GM23338 (cell line): ENCODE measurements at regions not wholly inside any gene's neighbourhood (a gene's known extent, or its start where the extent isn't known, plus 50 kb on each side); places are given as distances from the start of the nearest gene placed in this dataset.

Experiments
- ATAC-seq: fragments of 200-7000 bp; cut with Tn5 transposase; 3 replicates; pipeline ENCODE4 v1.9.1; 2020
- DNase-seq: peaks from one replicate; pipeline ENCODE4 v3.0.0-alpha.2; 2015; ENCODE audit warnings: low spot score
- H2AFZ ChIP-seq: fragments of 200-600 bp; sonication (generic); 2 replicates; pipeline ENCODE4 v1.8.0; 2016; ENCODE audit warnings: antibody characterized with exemption, mild to moderate bottlenecking, moderate library complexity
- H3F3A ChIP-seq: fragments of 200-600 bp; sonication (generic); replicated peaks from 2 replicates; pipeline ENCODE4 v1.8.0; 2017; ENCODE audit warnings: antibody characterized with exemption, mixed run types, low read depth
- H3K27ac ChIP-seq: fragments of 200-600 bp; sonication (generic); 2 replicates; pipeline ENCODE4 v1.6.1; 2016; ENCODE audit warnings: low read depth
- H3K27me3 ChIP-seq: fragments of 200-600 bp; sonication (generic); 2 replicates; pipeline ENCODE4 v1.8.0; 2016; ENCODE audit warnings: mild to moderate bottlenecking, mixed run types, moderate library complexity; ENCODE audit not compliant: insufficient read depth
- H3K36me3 ChIP-seq: fragments of 200-600 bp; sonication (generic); 2 replicates; pipeline ENCODE4 v1.8.0; 2016; ENCODE audit warnings: mild to moderate bottlenecking; ENCODE audit not compliant: insufficient read depth
- H3K4me1 ChIP-seq: fragments of 200-600 bp; sonication (generic); 2 replicates; pipeline ENCODE4 v1.8.0; 2016; ENCODE audit warnings: mild to moderate bottlenecking, moderate library complexity; ENCODE audit not compliant: insufficient read depth
- H3K4me2 ChIP-seq: fragments of 200-600 bp; sonication (generic); 2 replicates; pipeline ENCODE4 v1.7.1; 2017; ENCODE audit warnings: mixed run types
- H3K4me3 ChIP-seq: fragments of 200-600 bp; sonication (generic); 2 replicates; pipeline ENCODE4 v1.6.1; 2016; ENCODE audit warnings: mixed run types
- H3K79me2 ChIP-seq: fragments of 200-600 bp; sonication (generic); replicated peaks from 2 replicates; pipeline ENCODE4 v1.8.0; 2017; ENCODE audit warnings: mild to moderate bottlenecking; ENCODE audit not compliant: insufficient read depth
- H3K9me2 ChIP-seq: fragments of 200-600 bp; sonication (generic); 2 replicates; pipeline ENCODE4 v1.8.0; 2017; ENCODE audit not compliant: insufficient read depth
- H4K20me1 ChIP-seq: fragments of 200-600 bp; sonication (generic); replicated peaks from 2 replicates; pipeline ENCODE4 v1.8.0; 2017; ENCODE audit warnings: mild to moderate bottlenecking; ENCODE audit not compliant: insufficient read depth
- H3K27ac Mint-ChIP-seq: 2 replicates; pipeline ENCODE4 v1.8.0; 2020; ENCODE audit warnings: inconsistent platforms, mild to moderate bottlenecking, moderate library complexity, mixed read lengths
- H3K27me3 Mint-ChIP-seq: 3 replicates; pipeline ENCODE4 v1.8.0; 2022; ENCODE audit warnings: low read depth, mild to moderate bottlenecking, moderate library complexity, mixed read lengths, inconsistent platforms; ENCODE audit not compliant: insufficient read depth, poor library complexity
- H3K36me3 Mint-ChIP-seq: 3 replicates; pipeline ENCODE4 v1.8.0; 2021; ENCODE audit warnings: low read depth, mild to moderate bottlenecking, inconsistent platforms, moderate library complexity, mixed read lengths
- H3K4me1 Mint-ChIP-seq: 3 replicates; pipeline ENCODE4 v1.8.0; 2020; ENCODE audit warnings: mild to moderate bottlenecking, inconsistent platforms, mixed read lengths
- H3K4me3 Mint-ChIP-seq: 3 replicates; pipeline ENCODE4 v1.8.0; 2021; ENCODE audit warnings: moderate library complexity, mild to moderate bottlenecking, inconsistent platforms, mixed read lengths
- H3K9me3 Mint-ChIP-seq: 3 replicates; pipeline ENCODE4 v1.8.0; 2020; ENCODE audit warnings: moderate library complexity, mild to moderate bottlenecking, inconsistent platforms, mixed read lengths
- EZH2phosphoT487 ChIP-seq: fragments of 200-600 bp; sonication (generic); IDR thresholded peaks from one replicate; pipeline ENCODE4 v1.8.1; 2018; ENCODE audit warnings: antibody characterized with exemption; ENCODE audit not compliant: unreplicated experiment
- JUNB ChIP-seq: IDR thresholded peaks from one replicate; pipeline ENCODE4 v1.6.1; 2016; ENCODE audit warnings: antibody characterized with exemption; ENCODE audit not compliant: unreplicated experiment
- NANOG ChIP-seq: IDR thresholded peaks from 2 replicates; pipeline ENCODE4 v1.6.1; 2016; ENCODE audit warnings: antibody characterized with exemption, borderline replicate concordance
- STAT1 ChIP-seq: IDR thresholded peaks from one replicate; pipeline ENCODE4 v1.6.1; 2016; ENCODE audit warnings: antibody characterized with exemption; ENCODE audit not compliant: unreplicated experiment
- ZNF331 ChIP-seq: fragments of 250-450 bp; sonication (Bioruptor Pico); IDR thresholded peaks from 2 replicates; pipeline ENCODE4 v1.5.0; 2020; ENCODE audit warnings: low read depth, mild to moderate bottlenecking, moderate library complexity
- TF ChIP-seq, protein P1 (sequence below): IDR thresholded peaks from one replicate; pipeline ENCODE4 v1.6.1; 2018; ENCODE audit warnings: antibody characterized with exemption; ENCODE audit not compliant: unreplicated experiment
- TF ChIP-seq, protein P2 (sequence below), 2 experiments: fragments of 200-600 bp in 1 of 2; sonication (generic) in 1 of 2; conservative IDR thresholded peaks; 2 replicates each; pipeline versions ENCODE4 v1.5.1 to v1.6.1; 2016 to 2017; ENCODE audit warnings: antibody characterized with exemption in 2 of 2, low read depth in 2 of 2, mild to moderate bottlenecking in 2 of 2, moderate library complexity in 1 of 2
- TF ChIP-seq, protein P3 (sequence below): IDR thresholded peaks from 2 replicates; pipeline ENCODE4 v1.6.1; 2016; ENCODE audit warnings: antibody characterized with exemption

DNA sequence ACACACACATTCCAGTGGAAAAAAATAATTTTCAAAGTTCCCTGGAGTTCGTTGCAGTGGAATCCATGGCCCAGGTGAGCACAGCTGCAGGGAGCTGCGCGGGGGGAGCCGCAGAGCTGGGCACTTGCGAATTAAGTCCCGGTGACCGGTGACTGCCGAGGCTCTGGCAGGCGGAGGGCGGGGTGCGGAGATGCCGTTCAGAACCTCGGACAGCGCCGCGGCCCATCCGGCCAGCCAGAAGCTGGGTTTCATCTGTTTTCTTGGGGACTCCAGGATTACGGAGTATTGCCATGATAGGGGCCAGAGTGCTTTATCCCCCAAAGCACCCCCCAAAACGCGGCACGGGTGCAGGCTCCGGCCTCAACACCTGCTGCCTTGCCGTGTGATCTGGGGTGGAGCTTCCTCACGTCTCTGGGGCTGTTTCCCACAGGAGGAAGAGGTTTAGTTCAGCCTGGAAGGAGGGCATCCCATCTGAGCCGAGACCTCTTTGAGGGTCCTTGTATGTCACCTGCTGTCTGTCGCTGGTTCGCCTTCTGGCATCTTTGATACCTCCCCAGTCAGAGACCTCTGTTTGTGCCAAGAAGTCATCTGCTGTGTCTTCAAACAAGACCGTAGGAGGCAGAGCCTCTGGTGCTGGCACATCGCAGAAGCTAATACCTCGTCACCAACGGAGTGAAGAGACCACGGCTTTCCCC lies 99.4 kb downstream of the YTHDF1 start:
- Mint-ChIP-seq H3K4me1 (no peaks in the 10 kb centered on the region; the same call in 1 of the 3 replicates), H3K27ac (no peak overlapping the region), H3K27me3 (peaks cover 32% of the 10 kb centered on the region), H3K9me3 (peaks cover 4% of the 10 kb centered on the region; the same call in 1 of the 3 replicates), H3K4me3 (no peak overlapping the region), H3K36me3 (no peaks in the 10 kb centered on the region; the same call in 2 of the 3 replicates)
- peak; percentile 85 for ATAC-seq
- Histone ChIP-seq H3K27me3 (no peaks in the 10 kb centered on the region), H3K79me2 (no peaks in the 10 kb centered on the region), H3F3A (no peaks in the 10 kb centered on the region), H3K9me2 (no peaks in the 10 kb centered on the region), H2AFZ (no peak overlapping the region), H3K4me2 (no peak overlapping the region), H3K36me3 (no peaks in the 10 kb centered on the region), H4K20me1 (no peaks in the 10 kb centered on the region), H3K27ac (no peak overlapping the region), H3K4me3 (no peak overlapping the region), H3K4me1 (no peaks in the 10 kb centered on the region)
- no peak for TF ChIP-seq ZNF331 (CRISPR knock-in tag)
- TF ChIP-seq, protein P1, sequence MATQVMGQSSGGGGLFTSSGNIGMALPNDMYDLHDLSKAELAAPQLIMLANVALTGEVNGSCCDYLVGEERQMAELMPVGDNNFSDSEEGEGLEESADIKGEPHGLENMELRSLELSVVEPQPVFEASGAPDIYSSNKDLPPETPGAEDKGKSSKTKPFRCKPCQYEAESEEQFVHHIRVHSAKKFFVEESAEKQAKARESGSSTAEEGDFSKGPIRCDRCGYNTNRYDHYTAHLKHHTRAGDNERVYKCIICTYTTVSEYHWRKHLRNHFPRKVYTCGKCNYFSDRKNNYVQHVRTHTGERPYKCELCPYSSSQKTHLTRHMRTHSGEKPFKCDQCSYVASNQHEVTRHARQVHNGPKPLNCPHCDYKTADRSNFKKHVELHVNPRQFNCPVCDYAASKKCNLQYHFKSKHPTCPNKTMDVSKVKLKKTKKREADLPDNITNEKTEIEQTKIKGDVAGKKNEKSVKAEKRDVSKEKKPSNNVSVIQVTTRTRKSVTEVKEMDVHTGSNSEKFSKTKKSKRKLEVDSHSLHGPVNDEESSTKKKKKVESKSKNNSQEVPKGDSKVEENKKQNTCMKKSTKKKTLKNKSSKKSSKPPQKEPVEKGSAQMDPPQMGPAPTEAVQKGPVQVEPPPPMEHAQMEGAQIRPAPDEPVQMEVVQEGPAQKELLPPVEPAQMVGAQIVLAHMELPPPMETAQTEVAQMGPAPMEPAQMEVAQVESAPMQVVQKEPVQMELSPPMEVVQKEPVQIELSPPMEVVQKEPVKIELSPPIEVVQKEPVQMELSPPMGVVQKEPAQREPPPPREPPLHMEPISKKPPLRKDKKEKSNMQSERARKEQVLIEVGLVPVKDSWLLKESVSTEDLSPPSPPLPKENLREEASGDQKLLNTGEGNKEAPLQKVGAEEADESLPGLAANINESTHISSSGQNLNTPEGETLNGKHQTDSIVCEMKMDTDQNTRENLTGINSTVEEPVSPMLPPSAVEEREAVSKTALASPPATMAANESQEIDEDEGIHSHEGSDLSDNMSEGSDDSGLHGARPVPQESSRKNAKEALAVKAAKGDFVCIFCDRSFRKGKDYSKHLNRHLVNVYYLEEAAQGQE: peak; percentile 96
- DNase-seq: peak; percentile 80

DNA sequence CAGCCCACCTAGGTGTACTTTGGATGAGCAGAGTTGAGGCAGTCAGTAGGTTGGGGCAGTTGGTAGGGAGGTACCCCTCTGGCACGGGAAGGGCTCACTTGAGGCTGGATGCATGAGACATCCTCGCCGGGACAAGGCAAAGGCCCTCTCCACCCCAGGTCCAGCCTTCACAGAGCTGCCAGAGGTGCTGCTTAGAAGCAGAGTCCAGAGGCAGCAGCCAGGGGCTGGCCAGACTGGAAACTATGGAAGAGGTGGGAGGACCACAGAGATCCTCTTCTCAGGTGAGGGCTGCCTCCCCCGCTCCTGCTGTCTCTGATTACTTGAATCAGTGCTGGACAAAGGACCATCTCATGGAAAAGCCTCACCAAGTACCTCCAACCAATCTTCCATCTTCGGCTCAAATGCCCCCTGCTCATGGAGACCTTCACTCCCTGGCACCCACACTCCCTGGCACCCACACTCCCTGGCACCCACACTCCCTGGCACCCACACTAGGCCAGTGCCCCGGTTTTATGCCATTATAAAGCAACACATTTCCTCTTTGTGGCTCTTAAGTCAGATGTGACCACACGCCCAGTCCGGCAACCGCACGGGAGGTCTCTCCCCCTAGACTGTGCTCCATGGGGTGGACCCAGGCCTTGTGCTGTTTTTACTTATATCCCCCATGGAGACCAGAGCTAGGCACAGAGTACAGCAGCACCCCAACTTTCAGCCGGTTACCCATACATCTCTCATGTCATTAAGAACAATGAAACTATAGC lies 100.1 kb downstream of the YTHDF1 start:
- no peaks in the 10 kb centered on the region for H3K79me2 ChIP-seq
- H3K36me3 ChIP-seq: no peaks in the 10 kb centered on the region
- H3K9me2 ChIP-seq: no peaks in the 10 kb centered on the region
- Mint-ChIP-seq H3K4me3 (no peak overlapping the region), H3K27me3 (peaks cover 32% of the 10 kb centered on the region), H3K36me3 (no peaks in the 10 kb centered on the region; the same call in 2 of the 3 replicates), H3K4me1 (no peaks in the 10 kb centered on the region; the same call in 1 of the 3 replicates), H3K27ac (no peak overlapping the region), H3K9me3 (peaks cover 5% of the 10 kb centered on the region; the same call in 1 of the 3 replicates)
- H3K4me3 ChIP-seq: no peak overlapping the region
- H3K27me3 ChIP-seq: 0 out of 2 replicates have a peak, but pooled peaks cover 3% of the 10 kb centered on the region
- no peaks in the 10 kb centered on the region for H3F3A ChIP-seq
- ATAC-seq (peak; percentile 12; the same call in 2 of the 3 replicates), DNase-seq (no peak)
- no peaks in the 10 kb centered on the region for H3K4me1 ChIP-seq
- H4K20me1 ChIP-seq: no peaks in the 10 kb centered on the region
- H2AFZ ChIP-seq: no peak overlapping the region
- no peak overlapping the region for H3K4me2 ChIP-seq
- no peak overlapping the region for H3K27ac ChIP-seq
- TF ChIP-seq NANOG (no peak), ZNF331 (CRISPR knock-in tag) (no peak), EZH2phosphoT487 (no peak), STAT1 (no peak), JUNB (no peak)
- TF ChIP-seq, protein P2, sequence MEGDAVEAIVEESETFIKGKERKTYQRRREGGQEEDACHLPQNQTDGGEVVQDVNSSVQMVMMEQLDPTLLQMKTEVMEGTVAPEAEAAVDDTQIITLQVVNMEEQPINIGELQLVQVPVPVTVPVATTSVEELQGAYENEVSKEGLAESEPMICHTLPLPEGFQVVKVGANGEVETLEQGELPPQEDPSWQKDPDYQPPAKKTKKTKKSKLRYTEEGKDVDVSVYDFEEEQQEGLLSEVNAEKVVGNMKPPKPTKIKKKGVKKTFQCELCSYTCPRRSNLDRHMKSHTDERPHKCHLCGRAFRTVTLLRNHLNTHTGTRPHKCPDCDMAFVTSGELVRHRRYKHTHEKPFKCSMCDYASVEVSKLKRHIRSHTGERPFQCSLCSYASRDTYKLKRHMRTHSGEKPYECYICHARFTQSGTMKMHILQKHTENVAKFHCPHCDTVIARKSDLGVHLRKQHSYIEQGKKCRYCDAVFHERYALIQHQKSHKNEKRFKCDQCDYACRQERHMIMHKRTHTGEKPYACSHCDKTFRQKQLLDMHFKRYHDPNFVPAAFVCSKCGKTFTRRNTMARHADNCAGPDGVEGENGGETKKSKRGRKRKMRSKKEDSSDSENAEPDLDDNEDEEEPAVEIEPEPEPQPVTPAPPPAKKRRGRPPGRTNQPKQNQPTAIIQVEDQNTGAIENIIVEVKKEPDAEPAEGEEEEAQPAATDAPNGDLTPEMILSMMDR (conservative IDR thresholded peaks at IDR 0.05; ENCODE audit: low read depth in 2 of 2): no peak
- TF ChIP-seq, protein P3, sequence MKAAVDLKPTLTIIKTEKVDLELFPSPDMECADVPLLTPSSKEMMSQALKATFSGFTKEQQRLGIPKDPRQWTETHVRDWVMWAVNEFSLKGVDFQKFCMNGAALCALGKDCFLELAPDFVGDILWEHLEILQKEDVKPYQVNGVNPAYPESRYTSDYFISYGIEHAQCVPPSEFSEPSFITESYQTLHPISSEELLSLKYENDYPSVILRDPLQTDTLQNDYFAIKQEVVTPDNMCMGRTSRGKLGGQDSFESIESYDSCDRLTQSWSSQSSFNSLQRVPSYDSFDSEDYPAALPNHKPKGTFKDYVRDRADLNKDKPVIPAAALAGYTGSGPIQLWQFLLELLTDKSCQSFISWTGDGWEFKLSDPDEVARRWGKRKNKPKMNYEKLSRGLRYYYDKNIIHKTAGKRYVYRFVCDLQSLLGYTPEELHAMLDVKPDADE: no peak
